ENCODE measurements at regions not wholly inside any gene's neighbourhood (a gene's known extent, or its start where the extent isn't known, plus 50 kb on each side); places are given as distances from the start of the nearest gene placed in this dataset.

- no peak overlapping the region for H3K27ac ChIP-seq (ENCODE audit: low read depth, low read length)
- no peaks in the 10 kb centered on the region for H3K4me1 ChIP-seq (ENCODE audit: control insufficient read depth in 1 of 2, insufficient read depth in 2 of 2, low read length in 2 of 2)
- no peak overlapping the region for H3K4me3 ChIP-seq (ENCODE audit: low read depth in 1 of 2, low read length in 2 of 2)
These were observed 554.3 kb downstream of the CD109 start for GRCh38 chr6:74250161-74250818.

GRCh38 chr6:74249658-74250057 lies 553.7 kb downstream of the CD109 start:
- Histone ChIP-seq H3K9ac (ENCODE audit: low read depth in 1 of 2, low read length in 2 of 2) (no peak overlapping the region), H3K4me3 (ENCODE audit: low read depth in 1 of 2, low read length in 2 of 2) (no peak overlapping the region), H3K9me3 (ENCODE audit: control insufficient read depth in 1 of 2, low read length in 2 of 2) (no peaks in the 10 kb centered on the region), H3K27me3 (ENCODE audit: control insufficient read depth in 1 of 2, insufficient read depth in 2 of 2, low read length in 2 of 2) (no peaks in the 10 kb centered on the region), H3K27ac (ENCODE audit: low read depth, low read length) (no peak overlapping the region), H3K4me1 (ENCODE audit: control insufficient read depth in 1 of 2, insufficient read depth in 2 of 2, low read length in 2 of 2) (no peaks in the 10 kb centered on the region), H3K36me3 (ENCODE audit: control insufficient read depth in 1 of 2, insufficient read depth in 2 of 2, low read length in 2 of 2) (no peaks in the 10 kb centered on the region)

More at GRCh38 chr6:74250161-74250818, 554.3 kb downstream of the CD109 start:
- H3K9me3 ChIP-seq (ENCODE audit: control insufficient read depth in 1 of 2, low read length in 2 of 2) = no peaks in the 10 kb centered on the region
- H3K36me3 ChIP-seq (ENCODE audit: control insufficient read depth in 1 of 2, insufficient read depth in 2 of 2, low read length in 2 of 2) = no peaks in the 10 kb centered on the region
- H3K27me3 ChIP-seq (ENCODE audit: control insufficient read depth in 1 of 2, insufficient read depth in 2 of 2, low read length in 2 of 2) = no peaks in the 10 kb centered on the region
- no peak overlapping the region for H3K9ac ChIP-seq (ENCODE audit: low read depth in 1 of 2, low read length in 2 of 2)

GRCh38 chr6:74248966-74249365 lies 553.0 kb downstream of the CD109 start:
- Histone ChIP-seq H3K4me3 (ENCODE audit: low read depth in 1 of 2, low read length in 2 of 2) (no peak overlapping the region), H3K27ac (ENCODE audit: low read depth, low read length) (no peak overlapping the region), H3K27me3 (ENCODE audit: control insufficient read depth in 1 of 2, insufficient read depth in 2 of 2, low read length in 2 of 2) (no peaks in the 10 kb centered on the region), H3K4me1 (ENCODE audit: control insufficient read depth in 1 of 2, insufficient read depth in 2 of 2, low read length in 2 of 2) (no peaks in the 10 kb centered on the region), H3K9ac (ENCODE audit: low read depth in 1 of 2, low read length in 2 of 2) (no peak overlapping the region), H3K9me3 (ENCODE audit: control insufficient read depth in 1 of 2, low read length in 2 of 2) (no peaks in the 10 kb centered on the region), H3K36me3 (ENCODE audit: control insufficient read depth in 1 of 2, insufficient read depth in 2 of 2, low read length in 2 of 2) (no peaks in the 10 kb centered on the region)

GRCh38 chr6:74222768-74223333 lies 526.8 kb downstream of the CD109 start:
- no peak overlapping the region for H3K4me3 ChIP-seq (ENCODE audit: low read depth in 1 of 2, low read length in 2 of 2)

GRCh38 chr6:74213995-74214394 lies 518.0 kb downstream of the CD109 start:
- Histone ChIP-seq H3K4me3 (ENCODE audit: low read depth in 1 of 2, low read length in 2 of 2) (no peak overlapping the region), H3K36me3 (ENCODE audit: control insufficient read depth in 1 of 2, insufficient read depth in 2 of 2, low read length in 2 of 2) (no peaks in the 10 kb centered on the region), H3K9me3 (ENCODE audit: control insufficient read depth in 1 of 2, low read length in 2 of 2) (no peaks in the 10 kb centered on the region), H3K4me1 (ENCODE audit: control insufficient read depth in 1 of 2, insufficient read depth in 2 of 2, low read length in 2 of 2) (no peaks in the 10 kb centered on the region), H3K27me3 (ENCODE audit: control insufficient read depth in 1 of 2, insufficient read depth in 2 of 2, low read length in 2 of 2) (no peaks in the 10 kb centered on the region), H3K27ac (ENCODE audit: low read depth, low read length) (no peak overlapping the region), H3K9ac (ENCODE audit: low read depth in 1 of 2, low read length in 2 of 2) (no peak overlapping the region)

More at GRCh38 chr6:74222768-74223333, 526.8 kb downstream of the CD109 start:
- Histone ChIP-seq H3K9me3 (ENCODE audit: control insufficient read depth in 1 of 2, low read length in 2 of 2) (no peaks in the 10 kb centered on the region), H3K27ac (ENCODE audit: low read depth, low read length) (no peak overlapping the region), H3K4me1 (ENCODE audit: control insufficient read depth in 1 of 2, insufficient read depth in 2 of 2, low read length in 2 of 2) (no peaks in the 10 kb centered on the region), H3K27me3 (ENCODE audit: control insufficient read depth in 1 of 2, insufficient read depth in 2 of 2, low read length in 2 of 2) (no peaks in the 10 kb centered on the region), H3K36me3 (ENCODE audit: control insufficient read depth in 1 of 2, insufficient read depth in 2 of 2, low read length in 2 of 2) (no peaks in the 10 kb centered on the region), H3K9ac (ENCODE audit: low read depth in 1 of 2, low read length in 2 of 2) (no peak overlapping the region)

- Histone ChIP-seq H3K36me3 (ENCODE audit: control insufficient read depth in 1 of 2, insufficient read depth in 2 of 2, low read length in 2 of 2) (no peaks in the 10 kb centered on the region), H3K27ac (ENCODE audit: low read depth, low read length) (no peak overlapping the region), H3K9me3 (ENCODE audit: control insufficient read depth in 1 of 2, low read length in 2 of 2) (peaks cover 0 to 3% of the 10 kb centered on the region in 2 donors), H3K4me1 (ENCODE audit: control insufficient read depth in 1 of 2, insufficient read depth in 2 of 2, low read length in 2 of 2) (no peaks in the 10 kb centered on the region), H3K27me3 (ENCODE audit: control insufficient read depth in 1 of 2, insufficient read depth in 2 of 2, low read length in 2 of 2) (no peaks in the 10 kb centered on the region), H3K4me3 (ENCODE audit: low read depth in 1 of 2, low read length in 2 of 2) (no peak overlapping the region), H3K9ac (ENCODE audit: low read depth in 1 of 2, low read length in 2 of 2) (no peak overlapping the region)
These were observed 512.2 kb downstream of the CD109 start for GRCh38 chr6:74208239-74208638.

GRCh38 chr6:74199215-74199915 lies 503.4 kb downstream of the CD109 start:
- Histone ChIP-seq H3K9ac (ENCODE audit: low read depth in 1 of 2, low read length in 2 of 2) (no peak overlapping the region), H3K9me3 (ENCODE audit: control insufficient read depth in 1 of 2, low read length in 2 of 2) (peaks cover 0 to 8% of the 10 kb centered on the region in 2 donors), H3K4me1 (ENCODE audit: control insufficient read depth in 1 of 2, insufficient read depth in 2 of 2, low read length in 2 of 2) (no peaks in the 10 kb centered on the region), H3K27me3 (ENCODE audit: control insufficient read depth in 1 of 2, insufficient read depth in 2 of 2, low read length in 2 of 2) (no peaks in the 10 kb centered on the region), H3K4me3 (ENCODE audit: low read depth in 1 of 2, low read length in 2 of 2) (no peak overlapping the region), H3K27ac (ENCODE audit: low read depth, low read length) (no peak overlapping the region), H3K36me3 (ENCODE audit: control insufficient read depth in 1 of 2, insufficient read depth in 2 of 2, low read length in 2 of 2) (no peaks in the 10 kb centered on the region)

GRCh38 chr6:74197310-74197709 lies 501.3 kb downstream of the CD109 start:
- Histone ChIP-seq H3K27me3 (ENCODE audit: control insufficient read depth in 1 of 2, insufficient read depth in 2 of 2, low read length in 2 of 2) (no peaks in the 10 kb centered on the region), H3K4me3 (ENCODE audit: low read depth in 1 of 2, low read length in 2 of 2) (no peak overlapping the region), H3K36me3 (ENCODE audit: control insufficient read depth in 1 of 2, insufficient read depth in 2 of 2, low read length in 2 of 2) (no peaks in the 10 kb centered on the region), H3K9me3 (ENCODE audit: control insufficient read depth in 1 of 2, low read length in 2 of 2) (peaks cover 0 to 11% of the 10 kb centered on the region in 2 donors), H3K4me1 (ENCODE audit: control insufficient read depth in 1 of 2, insufficient read depth in 2 of 2, low read length in 2 of 2) (no peaks in the 10 kb centered on the region), H3K9ac (ENCODE audit: low read depth in 1 of 2, low read length in 2 of 2) (no peak overlapping the region), H3K27ac (ENCODE audit: low read depth, low read length) (no peak overlapping the region)

- Histone ChIP-seq H3K27ac (ENCODE audit: low read depth, low read length) (no peak overlapping the region), H3K4me1 (ENCODE audit: control insufficient read depth in 1 of 2, insufficient read depth in 2 of 2, low read length in 2 of 2) (no peaks in the 10 kb centered on the region)
These were observed 491.8 kb downstream of the CD109 start for GRCh38 chr6:74187811-74188210.

GRCh38 chr6:74182992-74183391 lies 487.0 kb downstream of the CD109 start:
- Histone ChIP-seq H3K9me3 (ENCODE audit: control insufficient read depth in 1 of 2, low read length in 2 of 2) (no peaks in the 10 kb centered on the region), H3K27ac (ENCODE audit: low read depth, low read length) (no peak overlapping the region), H3K27me3 (ENCODE audit: control insufficient read depth in 1 of 2, insufficient read depth in 2 of 2, low read length in 2 of 2) (no peaks in the 10 kb centered on the region), H3K4me1 (ENCODE audit: control insufficient read depth in 1 of 2, insufficient read depth in 2 of 2, low read length in 2 of 2) (no peaks in the 10 kb centered on the region), H3K4me3 (ENCODE audit: low read depth in 1 of 2, low read length in 2 of 2) (no peak overlapping the region), H3K36me3 (ENCODE audit: control insufficient read depth in 1 of 2, insufficient read depth in 2 of 2, low read length in 2 of 2) (no peaks in the 10 kb centered on the region), H3K9ac (ENCODE audit: low read depth in 1 of 2, low read length in 2 of 2) (no peak overlapping the region)

More at GRCh38 chr6:74187811-74188210, 491.8 kb downstream of the CD109 start:
- Histone ChIP-seq H3K9me3 (ENCODE audit: control insufficient read depth in 1 of 2, low read length in 2 of 2) (no peaks in the 10 kb centered on the region), H3K4me3 (ENCODE audit: low read depth in 1 of 2, low read length in 2 of 2) (no peak overlapping the region), H3K9ac (ENCODE audit: low read depth in 1 of 2, low read length in 2 of 2) (no peak overlapping the region), H3K27me3 (ENCODE audit: control insufficient read depth in 1 of 2, insufficient read depth in 2 of 2, low read length in 2 of 2) (no peaks in the 10 kb centered on the region), H3K36me3 (ENCODE audit: control insufficient read depth in 1 of 2, insufficient read depth in 2 of 2, low read length in 2 of 2) (no peaks in the 10 kb centered on the region)
